DND-41 (cell line): ENCODE measurements at regions not wholly inside any gene's neighbourhood (a gene's known extent, or its start where the extent isn't known, plus 50 kb on each side); places are given as distances from the start of the nearest gene placed in this dataset.

Experiments used
- EZH2 ChIP-seq: IDR thresholded peaks from 3 replicates; pipeline ENCODE4 v1.6.1; 2012; ENCODE audit warnings: borderline replicate concordance, low read depth, mild to moderate bottlenecking, moderate library complexity, low read length, inconsistent platforms; ENCODE audit not compliant: severe bottlenecking
- TF ChIP-seq, protein P1 (sequence below): IDR thresholded peaks from 2 replicates; pipeline ENCODE4 v1.5.1; 2012; ENCODE audit warnings: borderline replicate concordance, low read length, moderate library complexity, mild to moderate bottlenecking; ENCODE audit not compliant: poor library complexity, severe bottlenecking; ENCODE audit errors: extremely low read depth

DNA sequence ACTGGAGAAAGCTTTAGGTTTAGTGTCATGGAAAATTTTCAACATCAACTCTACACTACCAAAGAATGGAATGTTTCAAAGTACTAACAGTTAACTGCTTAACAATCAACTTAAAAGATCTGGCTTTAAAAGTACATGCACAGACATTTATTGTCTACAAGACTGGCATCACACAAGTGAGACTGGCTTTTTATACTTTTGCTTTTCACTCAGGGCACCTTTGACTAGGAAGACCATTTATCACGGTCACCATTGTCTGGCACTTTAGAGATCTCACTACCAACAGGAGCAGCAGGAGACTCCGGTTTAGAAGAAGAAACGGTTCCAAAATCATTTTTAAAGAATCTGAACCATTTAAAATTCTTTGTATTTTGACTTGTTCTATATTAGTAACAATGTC, 812.3 kb downstream of the ADGRL2 start:
- TF ChIP-seq, protein P1, sequence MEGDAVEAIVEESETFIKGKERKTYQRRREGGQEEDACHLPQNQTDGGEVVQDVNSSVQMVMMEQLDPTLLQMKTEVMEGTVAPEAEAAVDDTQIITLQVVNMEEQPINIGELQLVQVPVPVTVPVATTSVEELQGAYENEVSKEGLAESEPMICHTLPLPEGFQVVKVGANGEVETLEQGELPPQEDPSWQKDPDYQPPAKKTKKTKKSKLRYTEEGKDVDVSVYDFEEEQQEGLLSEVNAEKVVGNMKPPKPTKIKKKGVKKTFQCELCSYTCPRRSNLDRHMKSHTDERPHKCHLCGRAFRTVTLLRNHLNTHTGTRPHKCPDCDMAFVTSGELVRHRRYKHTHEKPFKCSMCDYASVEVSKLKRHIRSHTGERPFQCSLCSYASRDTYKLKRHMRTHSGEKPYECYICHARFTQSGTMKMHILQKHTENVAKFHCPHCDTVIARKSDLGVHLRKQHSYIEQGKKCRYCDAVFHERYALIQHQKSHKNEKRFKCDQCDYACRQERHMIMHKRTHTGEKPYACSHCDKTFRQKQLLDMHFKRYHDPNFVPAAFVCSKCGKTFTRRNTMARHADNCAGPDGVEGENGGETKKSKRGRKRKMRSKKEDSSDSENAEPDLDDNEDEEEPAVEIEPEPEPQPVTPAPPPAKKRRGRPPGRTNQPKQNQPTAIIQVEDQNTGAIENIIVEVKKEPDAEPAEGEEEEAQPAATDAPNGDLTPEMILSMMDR = no peak
- TF ChIP-seq EZH2 = no peak
